Heart left ventricle (tissue), 13 donors: ENCODE measurements at regions not wholly inside any gene's neighbourhood (a gene's known extent, or its start where the extent isn't known, plus 50 kb on each side); places are given as distances from the start of the nearest gene placed in this dataset.

Experiments used
- POLR2A ChIP-seq, 2 donors: fragments of 450-650 bp; IDR thresholded peaks; one replicate each; pipeline ENCODE4 v1.6.1; 2017; ENCODE audit warnings: antibody characterized with exemption in 2 of 2, mild to moderate bottlenecking in 2 of 2, moderate library complexity in 2 of 2
- TF ChIP-seq, protein P1 (sequence below), 12 donors: fragments of 200-600 bp; sonication (generic) in 4 of 12; IDR thresholded peaks; one replicate each; pipeline versions ENCODE4 v1.5.0 to v1.8.0; 2018 to 2022; ENCODE audit warnings: antibody characterized with exemption in 12 of 12, mild to moderate bottlenecking in 5 of 12
- donor health status: ischemic (EF 13 %, LVEDD 7.1; RV severe dilation, severe dysfunction).
- donor health status: DM: no; HTN: yes; CAD: no.
- donor health status: DM: no; HTN: no; CAD: no.
- donor health status: ischemic (EF 25% LVEDD 6.9; RV normal size, moderate dysfunction).
- donor health status: ischemic (EF 25% LVEDD 5.7; RV mildly dilated, moderate dysfunction).
- donor health status: ischemic (EF 35%, LVEDD 5.7; RV mildly dilated, moderate dysfunction).
- donor health status: nonischemic (EF 11% LVEDD 7.7; RV severe dilation, severe dysfunction).
- donor health status: DM: yes; HTN: yes; CAD: no.
- donor health status: PGD.
- donor health status: ischemic (EF 29% LVEDD 5.4; RV normal size, mild dysfunction).
- donor health status: nonischemic (EF 23%, LVEDD 6.1; RV moderate dilation, normal function).

DNA sequence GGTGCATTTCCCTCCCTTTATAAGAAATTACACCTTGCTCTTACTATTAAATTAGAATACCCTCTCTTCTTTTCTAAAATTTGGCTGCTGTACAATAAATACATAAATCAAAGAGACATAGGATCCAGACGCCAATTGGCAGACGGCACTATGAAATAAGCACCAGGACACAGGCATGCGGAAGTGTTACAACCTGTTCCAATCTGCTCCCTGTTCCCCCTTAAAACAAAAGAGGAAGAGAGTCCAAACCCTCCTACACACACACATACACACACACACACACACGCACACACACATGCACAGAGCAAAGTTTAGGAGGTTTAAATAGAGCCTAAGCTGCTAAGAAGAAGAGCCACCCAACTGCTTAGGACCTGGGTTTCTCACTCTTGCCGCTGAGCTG lies 75.6 kb upstream of the ZNF507 start:
- TF ChIP-seq POLR2A (IDR thresholded peaks at IDR 0.05) = no peak
- TF ChIP-seq, protein P1, sequence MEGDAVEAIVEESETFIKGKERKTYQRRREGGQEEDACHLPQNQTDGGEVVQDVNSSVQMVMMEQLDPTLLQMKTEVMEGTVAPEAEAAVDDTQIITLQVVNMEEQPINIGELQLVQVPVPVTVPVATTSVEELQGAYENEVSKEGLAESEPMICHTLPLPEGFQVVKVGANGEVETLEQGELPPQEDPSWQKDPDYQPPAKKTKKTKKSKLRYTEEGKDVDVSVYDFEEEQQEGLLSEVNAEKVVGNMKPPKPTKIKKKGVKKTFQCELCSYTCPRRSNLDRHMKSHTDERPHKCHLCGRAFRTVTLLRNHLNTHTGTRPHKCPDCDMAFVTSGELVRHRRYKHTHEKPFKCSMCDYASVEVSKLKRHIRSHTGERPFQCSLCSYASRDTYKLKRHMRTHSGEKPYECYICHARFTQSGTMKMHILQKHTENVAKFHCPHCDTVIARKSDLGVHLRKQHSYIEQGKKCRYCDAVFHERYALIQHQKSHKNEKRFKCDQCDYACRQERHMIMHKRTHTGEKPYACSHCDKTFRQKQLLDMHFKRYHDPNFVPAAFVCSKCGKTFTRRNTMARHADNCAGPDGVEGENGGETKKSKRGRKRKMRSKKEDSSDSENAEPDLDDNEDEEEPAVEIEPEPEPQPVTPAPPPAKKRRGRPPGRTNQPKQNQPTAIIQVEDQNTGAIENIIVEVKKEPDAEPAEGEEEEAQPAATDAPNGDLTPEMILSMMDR (IDR thresholded peaks at IDR 0.05) = no peak
